Ramos (cell line): ENCODE measurements at regions not wholly inside any gene's neighbourhood (a gene's known extent, or its start where the extent isn't known, plus 50 kb on each side); places are given as distances from the start of the nearest gene placed in this dataset.
"Not testable (repeated sequence)": the region's sequence is repeated elsewhere in the genome, so short reads cannot be mapped to it uniquely, and the experiment has no call there.

ENCODE experiments used
- in situ Hi-C: fragments of 300-500 bp; cut with MboI; formaldehyde crosslinking; loops from one replicate; pipeline ENCODE4 v1.14.3; 2022; ENCODE audit warnings: low sequenced_read_pairs; ENCODE audit not compliant: unreplicated experiment

GRCh38 chr7:26424319-26424718 is 132.7 kb downstream of the SNX10 start:
- in situ Hi-C loops, result not testable (repeated sequence)

DNA sequence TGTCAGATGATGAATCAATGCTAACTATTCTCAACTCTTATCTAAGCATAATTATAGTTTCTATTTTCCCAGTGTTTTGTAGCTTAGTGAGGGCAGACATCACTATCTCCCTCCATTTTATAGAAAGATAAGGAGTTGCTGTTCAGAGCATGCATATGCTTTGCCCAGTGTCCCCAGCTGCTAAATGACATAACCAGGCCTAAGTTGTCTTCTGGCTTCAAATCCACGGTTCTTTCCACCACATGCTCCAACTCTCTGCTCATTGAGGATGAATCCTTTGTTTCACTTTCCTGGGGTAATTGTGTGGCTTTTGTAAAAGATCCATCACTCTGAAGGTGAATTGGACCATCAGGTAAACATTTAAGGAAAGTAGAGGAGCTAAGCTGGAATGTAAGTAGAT is 134.0 kb downstream of the SNX10 start:
- in situ Hi-C loops, result no loop called here

- in situ Hi-C loops, result no loop called here
Measured at GRCh38 chr7:26426096-26426495, 134.4 kb downstream of the SNX10 start.

GRCh38 chr7:26428571-26428970 is 136.9 kb downstream of the SNX10 start:
- in situ Hi-C loops, result no loop called here

- in situ Hi-C loops, result no loop called here
Measured at GRCh38 chr7:26429168-26429567, 137.5 kb downstream of the SNX10 start.

DNA sequence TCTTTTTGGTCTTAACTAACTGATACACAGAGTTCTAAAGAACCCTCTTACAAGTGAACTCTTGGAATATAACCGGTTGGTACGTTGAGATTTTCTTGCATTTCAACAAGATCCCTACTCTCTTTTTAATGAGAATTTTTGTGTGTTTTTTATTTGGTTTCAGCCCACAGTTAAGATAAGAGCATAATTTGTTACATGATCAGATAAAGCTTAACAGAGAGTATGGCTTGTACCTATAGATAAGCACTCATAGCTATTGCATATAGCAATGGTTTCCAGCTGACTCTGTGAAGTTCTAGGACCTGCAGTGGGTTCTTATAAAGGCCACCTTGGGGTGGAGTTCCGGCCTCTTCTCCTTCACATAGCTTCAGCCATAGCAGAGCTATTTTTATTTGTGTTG is 143.3 kb downstream of the SNX10 start:
- in situ Hi-C loops, result no loop called here

DNA sequence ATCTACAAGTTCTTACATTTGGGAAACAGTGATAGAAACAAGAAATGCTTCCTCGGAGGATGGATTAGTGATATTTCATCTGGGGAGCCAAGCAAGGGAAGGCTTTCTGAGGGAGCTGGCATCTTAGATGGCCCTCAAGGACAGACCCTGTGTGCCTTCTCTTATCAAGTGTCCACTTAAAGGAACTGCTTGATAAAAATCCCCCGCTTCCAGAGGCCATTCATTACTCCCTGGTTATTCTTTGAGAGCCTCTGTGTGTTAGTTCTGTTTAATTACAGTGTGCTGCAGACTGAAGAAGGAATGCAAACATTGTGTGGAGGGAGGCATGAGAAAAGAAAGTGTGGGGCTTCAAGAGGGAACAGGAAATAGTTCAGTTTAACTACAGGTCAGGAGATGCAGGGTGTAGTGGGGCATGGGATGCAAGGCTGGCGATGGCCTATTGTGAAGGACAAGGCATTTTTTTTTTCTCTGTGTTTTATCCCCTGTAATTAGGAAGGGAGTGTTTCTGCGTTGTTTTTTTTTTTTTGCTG is 145.4 kb downstream of the SNX10 start:
- in situ Hi-C loops, result no loop called here

GRCh38 chr7:26438078-26438477 is 146.4 kb downstream of the SNX10 start:
- in situ Hi-C loops, result no loop called here

GRCh38 chr7:26439521-26440232 is 148.0 kb downstream of the SNX10 start:
- in situ Hi-C loops, result no loop called here

DNA sequence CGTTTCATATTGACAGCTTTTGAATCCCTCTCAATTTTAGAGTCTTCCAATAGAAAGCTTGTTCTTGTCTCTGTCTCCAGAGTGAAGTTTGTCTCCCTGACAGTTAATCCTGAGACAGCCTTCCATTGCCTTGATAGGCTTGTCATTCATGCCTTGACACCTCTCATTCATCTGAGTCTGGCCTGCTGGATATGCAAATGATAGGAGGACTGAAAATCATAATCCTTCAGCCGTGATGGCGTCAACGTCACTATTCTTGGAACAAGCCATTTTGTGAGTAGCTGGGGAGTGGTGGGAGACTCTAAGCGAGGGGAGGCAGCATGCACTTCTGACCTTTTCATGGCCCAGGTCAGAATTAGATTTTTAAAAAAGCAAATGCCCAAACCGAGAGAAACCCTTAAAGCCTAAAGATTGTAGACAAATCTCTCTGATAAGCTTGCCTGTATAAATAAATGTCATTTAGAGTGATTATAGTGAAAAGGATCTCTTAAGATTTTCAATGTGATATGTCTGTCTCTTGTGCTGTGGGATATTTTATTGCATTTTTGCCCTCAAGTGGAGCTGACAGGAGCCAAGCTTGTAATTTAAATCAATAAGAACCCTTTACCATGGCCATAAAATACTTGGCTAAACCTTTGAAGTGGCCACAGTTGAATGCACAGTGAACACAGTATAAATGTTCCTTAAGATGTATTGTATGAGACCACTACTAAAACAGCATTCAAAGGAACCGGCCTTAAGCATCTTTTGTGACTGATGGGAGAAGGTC is 148.8 kb downstream of the SNX10 start:
- in situ Hi-C loops, result no loop called here

GRCh38 chr7:26441002-26441521 is 149.4 kb downstream of the SNX10 start:
- in situ Hi-C loops, result no loop called here

GRCh38 chr7:26441611-26442277 is 150.1 kb downstream of the SNX10 start:
- in situ Hi-C loops, result no loop called here

- in situ Hi-C loops, result no loop called here
Measured at GRCh38 chr7:26443006-26443405, 151.3 kb downstream of the SNX10 start.

DNA sequence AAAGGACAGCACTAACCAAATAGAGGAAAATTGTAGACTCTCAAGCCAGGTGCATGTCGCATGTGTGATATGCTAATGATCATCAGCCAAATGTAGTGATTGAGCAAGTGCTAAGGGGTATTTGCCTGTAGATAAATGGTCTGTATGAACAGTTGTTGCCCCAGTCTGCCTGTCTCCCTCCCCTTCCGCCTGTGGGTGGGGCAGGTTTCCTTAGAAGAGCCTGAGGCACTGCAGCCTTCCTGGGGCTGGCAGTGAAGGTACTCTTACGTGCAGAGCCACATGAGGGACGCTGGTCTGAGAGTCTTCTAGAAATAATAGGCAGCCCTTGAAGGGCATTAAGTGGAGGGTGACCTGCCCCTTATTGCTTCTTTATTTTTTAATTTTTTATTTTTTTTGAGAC is 152.1 kb downstream of the SNX10 start:
- in situ Hi-C loops, result no loop called here

DNA sequence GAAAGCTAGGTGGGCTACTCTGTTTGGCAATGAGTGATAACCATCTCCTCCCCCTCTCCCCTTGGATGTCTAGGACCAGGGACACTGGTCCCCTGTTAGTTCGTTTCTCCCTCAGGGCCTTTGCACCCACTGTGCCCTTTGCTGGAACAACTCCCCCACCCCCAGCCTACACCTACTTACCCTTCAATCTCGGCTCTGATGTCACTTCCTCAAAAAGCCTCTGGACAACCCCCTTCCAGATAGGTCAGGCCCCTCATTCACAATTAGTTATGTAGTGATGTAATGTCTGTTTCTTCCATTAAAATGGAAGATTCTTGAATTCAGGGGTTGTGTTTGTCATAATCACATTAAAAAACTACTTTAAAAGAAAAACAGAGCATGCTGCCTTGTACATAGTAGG is 152.9 kb downstream of the SNX10 start:
- in situ Hi-C loops, result no loop called here

DNA sequence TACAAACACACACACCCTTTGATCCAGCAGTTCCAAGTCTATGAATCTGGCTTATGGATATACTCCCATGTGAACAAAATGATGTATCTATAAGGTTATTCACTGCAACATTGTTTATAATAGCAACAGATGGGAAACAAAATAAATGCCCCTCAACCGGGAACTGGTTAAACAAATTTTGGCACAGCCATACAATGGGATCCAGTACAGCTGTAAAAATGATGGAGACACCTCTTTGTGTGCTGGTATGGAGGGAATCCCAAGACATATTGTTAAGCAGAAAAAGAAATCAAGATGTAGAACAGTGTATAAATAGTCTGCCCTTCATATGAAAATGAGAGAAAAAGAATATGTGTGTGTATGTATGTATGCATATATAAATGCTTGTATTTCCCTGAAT is 155.5 kb downstream of the SNX10 start:
- in situ Hi-C loops, result no loop called here

DNA sequence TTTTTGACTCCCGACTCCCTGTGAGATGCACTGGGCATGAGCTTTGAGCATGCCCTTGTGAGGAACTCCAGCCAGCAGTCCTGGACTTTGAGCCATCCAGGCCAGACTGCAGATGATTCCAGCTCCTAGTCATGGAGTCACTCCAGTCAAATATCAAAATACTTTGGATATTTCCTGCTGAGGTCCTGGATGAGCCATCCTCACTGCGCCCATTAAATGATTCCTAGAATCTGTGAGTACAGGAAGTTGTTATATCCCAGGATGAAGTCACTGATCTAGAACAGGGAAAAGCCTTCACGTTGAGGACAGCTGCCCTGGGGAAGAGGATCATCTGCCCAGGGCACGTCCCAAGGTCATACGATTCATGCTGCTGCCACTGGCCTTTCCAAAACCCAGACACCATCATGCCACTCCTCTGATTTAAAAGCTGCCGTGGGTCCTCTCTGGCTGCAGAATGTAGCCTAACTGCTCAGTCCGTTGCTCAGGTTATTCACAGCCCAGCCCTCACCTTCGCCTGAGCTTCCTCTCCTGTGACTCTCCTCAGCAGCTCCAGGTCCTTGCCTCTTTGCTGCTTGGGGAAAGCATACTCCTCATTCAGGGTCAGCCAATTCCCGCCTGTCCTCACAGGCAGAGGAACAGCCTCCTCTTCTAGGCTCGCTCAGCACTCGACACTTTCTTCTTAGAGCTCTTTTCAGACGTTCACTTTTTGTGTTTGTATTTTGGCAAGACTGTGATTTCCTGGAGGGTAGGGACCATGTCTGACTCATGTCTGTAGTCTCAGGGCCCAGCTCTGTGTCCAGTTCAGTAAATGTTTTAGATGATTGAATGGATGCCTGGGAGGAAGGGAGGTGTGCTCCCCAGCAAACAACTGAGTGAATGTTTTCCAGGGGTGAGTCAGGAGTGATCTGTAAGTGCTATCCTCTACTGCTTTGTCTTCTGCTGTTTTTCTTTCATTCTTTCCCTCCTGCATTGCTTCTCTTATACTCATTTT is 157.8 kb downstream of the SNX10 start:
- in situ Hi-C loops, result no loop called here

DNA sequence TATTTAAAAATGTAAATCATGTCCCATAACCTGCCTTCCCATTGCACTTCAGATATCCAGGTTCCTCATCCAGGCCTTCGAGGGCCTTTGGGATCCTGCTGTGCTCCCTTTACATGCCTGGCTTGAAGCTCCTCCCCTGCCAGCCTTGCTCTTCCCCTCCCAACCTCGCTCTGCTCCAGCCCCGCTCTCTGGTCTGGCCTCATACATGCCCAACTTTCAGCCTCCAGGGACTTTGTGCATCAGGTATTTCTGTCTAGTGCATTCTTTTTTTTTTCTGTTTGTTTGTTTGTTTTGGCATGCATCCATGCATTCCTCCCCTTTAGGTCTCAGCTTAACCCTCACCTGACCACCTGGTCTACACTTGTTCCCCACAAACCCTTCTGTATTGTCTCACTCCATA is 160.3 kb downstream of the SNX10 start:
- in situ Hi-C loops, result no loop called here

DNA sequence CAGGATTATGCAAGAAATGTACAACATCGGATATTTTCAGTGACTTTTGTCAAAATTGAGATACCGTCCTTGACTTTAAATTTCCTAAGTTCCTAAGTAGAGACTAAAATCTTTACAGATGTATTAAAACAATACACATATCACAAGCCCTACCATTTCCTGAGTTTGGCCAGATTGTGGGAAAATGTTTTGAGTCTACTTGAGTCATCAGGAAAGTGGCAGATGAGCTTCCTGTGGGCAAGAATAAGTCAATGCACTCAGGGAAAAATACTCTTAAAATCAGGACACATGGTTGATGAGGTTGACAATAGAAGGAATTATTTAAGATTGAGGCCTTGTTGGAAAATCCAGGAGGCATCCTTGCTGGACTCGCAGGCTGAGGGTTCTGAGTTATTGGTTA is 162.5 kb downstream of the SNX10 start:
- in situ Hi-C loops, result no loop called here
